HG02610 (cell line): ENCODE measurements at regions not wholly inside any gene's neighbourhood (a gene's known extent, or its start where the extent isn't known, plus 50 kb on each side); places are given as distances from the start of the nearest gene placed in this dataset.

ENCODE experiments used
- ATAC-seq: cut with Tn5 transposase; IDR thresholded peaks from one replicate; pipeline ENCODE4 v1.9.1; 2021; ENCODE audit warnings: mild to moderate bottlenecking, moderate library complexity; ENCODE audit not compliant: unreplicated experiment

- no peak for ATAC-seq
These were observed 279.9 kb upstream of the PPP2R2D start for GRCh38 chr10:131620904-131621303.

DNA sequence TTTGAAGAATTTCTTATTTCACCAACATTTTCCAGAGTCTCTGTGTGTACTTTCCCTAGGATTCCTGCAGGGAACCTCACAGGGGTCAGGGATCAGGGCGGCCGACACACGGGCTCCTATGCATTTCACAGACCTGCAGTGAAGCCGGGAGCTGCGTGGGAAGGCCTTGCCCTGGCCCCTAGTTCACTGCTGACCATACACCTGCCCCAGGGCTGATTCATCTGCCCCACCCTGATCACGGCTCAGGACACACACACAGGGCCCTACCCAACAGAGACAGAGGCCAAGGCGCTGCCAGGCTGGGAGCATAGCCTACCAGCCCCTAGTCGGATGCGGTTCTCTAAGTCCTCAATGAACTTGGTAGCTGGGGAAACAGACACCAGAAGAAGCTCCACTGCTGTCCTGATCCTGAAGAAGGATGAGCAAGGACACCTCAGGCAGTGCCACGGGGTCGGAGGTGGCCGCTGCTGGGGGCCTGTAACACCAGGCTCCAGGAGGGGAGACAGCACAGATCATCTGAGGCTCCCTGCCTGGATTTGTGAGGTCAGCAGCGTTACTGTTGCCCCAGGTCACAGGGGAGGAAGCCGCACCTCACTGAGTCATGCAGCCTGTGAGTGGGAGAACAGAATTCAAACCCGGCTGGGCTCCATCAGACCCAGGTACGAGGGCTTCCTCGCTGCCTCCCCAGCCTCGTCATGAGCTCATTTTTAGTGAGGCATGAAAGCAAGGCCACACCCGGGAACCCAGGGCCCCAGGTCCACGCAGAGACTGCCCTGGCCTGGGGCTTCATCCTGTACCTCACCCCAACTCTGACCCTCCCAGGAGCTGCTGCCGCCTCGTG is 278.8 kb upstream of the PPP2R2D start:
- ATAC-seq = no peak

DNA sequence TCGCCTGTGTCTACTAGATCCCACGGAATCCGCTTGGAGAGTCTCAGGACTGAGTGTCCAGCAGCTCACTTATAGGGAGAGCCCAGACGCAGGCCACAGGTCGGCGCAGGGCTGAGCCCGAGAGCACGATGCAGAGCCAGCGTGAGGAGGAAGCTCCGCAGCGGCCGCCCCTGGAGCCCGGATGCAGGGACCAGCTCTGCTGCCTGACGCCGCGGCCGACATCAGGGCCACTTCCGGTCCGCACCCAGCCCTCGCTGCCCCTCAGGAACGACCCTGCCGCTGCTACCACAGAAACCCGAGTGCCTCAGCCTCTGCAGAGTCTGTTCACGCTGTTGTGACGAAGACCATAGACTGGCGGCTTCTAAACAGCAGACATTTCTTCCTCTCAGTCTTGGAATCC is 275.8 kb upstream of the PPP2R2D start:
- ATAC-seq = no peak

- ATAC-seq = no peak
These were observed 274.5 kb upstream of the PPP2R2D start for GRCh38 chr10:131626274-131626673.

DNA sequence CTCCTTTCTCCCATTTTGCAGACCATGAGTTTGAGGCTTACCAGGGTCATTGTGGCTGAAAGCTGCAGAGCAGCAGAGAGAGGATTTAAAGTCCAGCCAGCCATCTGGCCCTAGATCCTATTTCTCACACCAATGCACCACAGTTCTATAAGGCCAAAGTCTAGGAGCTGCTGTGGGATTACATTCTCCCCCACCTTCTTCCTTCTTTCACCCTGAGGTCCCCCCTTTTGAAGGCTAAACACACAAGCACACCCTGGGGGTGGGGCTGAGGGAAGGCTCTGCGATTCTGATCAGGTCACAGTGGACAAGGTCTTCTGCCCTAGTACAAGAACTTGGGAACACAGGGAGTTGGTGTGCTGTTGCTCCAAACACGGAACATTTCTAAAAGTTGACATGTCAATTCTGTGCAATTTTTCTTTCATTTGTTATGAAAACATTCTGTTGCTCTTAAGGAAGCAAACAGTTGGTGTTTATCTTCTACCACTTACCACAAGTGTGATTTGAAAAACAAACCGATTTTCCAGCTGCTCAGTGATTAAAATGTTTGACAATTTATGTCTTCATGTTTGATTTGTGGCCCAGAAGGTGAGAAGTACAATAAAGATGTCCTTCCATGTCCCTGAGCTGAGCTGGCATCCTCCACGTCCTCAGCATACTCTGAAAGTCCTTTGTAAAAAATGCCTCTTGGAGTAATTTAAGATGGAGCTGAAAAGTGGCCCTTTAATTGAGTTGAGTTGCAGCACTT is 271.6 kb upstream of the PPP2R2D start:
- ATAC-seq = no peak

DNA sequence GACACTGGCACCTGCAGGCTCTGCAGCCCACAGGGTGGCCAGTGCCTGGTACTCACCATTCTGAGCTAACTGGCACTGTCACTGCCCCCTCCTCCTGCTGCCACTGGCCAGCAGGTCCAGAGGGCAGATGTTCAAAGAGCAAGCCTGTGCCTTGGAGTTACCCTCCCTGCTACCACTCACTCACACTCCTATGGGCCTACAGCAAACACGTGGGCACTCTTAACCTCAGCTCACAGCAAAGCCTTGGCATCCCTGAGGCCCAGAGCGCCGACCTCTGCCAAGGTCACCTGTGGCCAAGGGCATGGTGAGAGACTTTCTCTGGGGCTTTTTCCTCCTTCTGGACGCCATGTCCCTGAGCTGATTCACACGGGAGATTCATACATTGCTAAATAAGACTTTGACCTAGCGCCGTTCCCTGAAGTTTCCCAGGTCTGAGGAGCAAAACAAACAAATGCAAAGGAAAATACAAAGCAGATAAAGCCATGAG is 270.0 kb upstream of the PPP2R2D start:
- ATAC-seq = no peak

GRCh38 chr10:131631619-131632018 is 269.2 kb upstream of the PPP2R2D start:
- no peak for ATAC-seq

DNA sequence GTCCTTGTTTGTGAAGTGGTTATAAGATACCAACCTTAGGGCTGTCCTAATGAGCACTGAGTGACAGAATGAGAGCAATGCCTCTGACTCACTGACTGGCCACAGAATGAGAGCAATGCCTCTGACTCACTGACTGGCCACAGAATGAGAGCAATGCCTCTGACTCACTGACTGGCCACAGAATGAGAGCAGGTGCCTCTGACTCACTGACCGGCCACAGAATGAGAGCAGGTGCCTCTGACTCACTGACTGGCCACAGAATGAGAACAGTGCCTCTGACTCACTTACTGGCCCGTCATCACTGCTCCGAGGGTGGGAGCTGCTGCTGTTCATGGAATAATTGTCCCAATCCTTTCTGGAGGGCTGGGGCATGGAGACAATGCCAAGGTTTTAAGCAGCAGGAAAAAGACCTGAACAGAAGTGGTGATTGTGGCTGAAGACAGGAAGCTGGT is 265.2 kb upstream of the PPP2R2D start:
- ATAC-seq = no peak

- no peak for ATAC-seq
These were observed 264.7 kb upstream of the PPP2R2D start for GRCh38 chr10:131636116-131636515.

DNA sequence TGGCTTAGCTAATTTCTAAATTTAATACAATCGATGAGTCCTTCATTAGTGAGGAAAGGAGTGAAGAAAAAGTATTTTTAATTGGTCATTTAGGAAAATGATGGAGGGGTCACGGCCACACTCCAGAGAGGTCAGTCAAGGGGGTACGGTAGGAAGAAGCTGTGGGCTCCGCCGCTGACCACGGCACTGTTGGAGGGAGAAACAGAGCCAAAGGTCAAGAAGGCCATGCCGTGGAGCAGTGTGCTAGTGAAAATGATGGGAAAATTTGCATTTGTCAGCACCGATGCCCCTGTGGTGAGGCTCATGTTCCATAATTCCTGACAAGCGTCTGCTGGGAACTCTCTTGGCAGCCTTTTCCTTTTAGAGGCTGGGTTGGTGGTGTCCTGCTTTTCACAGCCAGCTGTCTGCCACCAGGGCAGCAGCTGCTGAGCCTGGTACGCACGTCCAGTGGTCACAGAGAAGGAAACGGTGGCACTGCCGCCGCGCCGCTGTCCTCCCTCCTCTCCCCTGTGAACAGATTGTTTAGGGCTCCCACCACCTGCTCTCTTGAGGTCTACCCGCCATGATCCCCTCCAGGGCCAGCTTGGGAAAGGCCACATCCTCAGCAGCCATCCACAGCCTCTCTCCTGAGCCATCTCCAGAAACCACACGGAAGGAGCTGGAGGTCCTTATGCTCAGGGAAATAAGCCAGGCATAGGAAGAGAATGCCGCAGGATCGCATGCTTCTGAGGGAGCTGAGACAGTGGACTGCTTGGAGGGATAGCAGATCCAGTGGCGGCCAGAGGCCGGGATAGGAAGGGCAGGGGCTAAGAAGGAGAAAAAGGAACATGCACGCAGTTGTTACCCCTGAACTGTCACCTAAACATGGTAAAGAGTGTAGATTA is 263.7 kb upstream of the PPP2R2D start:
- ATAC-seq = no peak

DNA sequence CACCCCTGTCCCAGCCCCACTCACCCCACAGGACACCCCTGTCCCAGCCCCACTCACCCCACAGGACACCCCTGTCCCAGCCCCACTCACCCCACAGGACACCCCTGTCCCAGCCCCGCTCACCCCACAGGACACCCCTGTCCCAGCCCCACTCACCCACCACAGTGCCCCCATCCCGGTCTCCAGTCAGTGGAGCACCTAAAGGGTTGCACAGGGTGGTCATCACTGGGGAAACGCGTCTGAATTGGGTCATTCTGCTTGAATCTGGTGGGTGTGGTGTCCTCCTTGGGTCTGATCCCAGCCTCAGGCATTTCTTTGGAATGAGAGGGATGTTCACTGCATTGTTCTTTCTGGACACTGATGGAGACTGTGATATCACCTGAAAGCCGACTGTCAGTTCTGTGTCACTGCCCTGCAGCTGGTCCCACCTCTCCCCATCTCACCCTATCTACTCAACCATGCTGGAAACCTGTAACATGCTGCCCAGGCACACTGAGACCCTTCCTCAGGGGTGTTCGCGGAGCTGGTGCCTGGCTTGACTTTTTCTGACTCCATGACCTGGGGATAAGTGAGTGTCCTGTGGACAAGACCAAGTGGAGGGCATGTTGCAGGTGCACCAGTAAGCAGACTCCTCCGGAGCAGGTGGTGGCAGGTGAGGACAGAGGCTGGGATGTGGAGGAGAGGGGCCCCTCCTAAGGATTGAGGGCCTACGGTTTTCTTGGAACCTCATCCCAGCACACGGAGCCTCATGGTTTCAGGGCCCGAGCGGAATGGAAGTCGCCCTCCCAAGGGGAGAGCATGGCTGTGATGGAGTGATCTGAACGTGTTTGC is 262.5 kb upstream of the PPP2R2D start:
- ATAC-seq = no peak

GRCh38 chr10:131638880-131639278 is 261.9 kb upstream of the PPP2R2D start:
- ATAC-seq = no peak

- ATAC-seq = no peak
These were observed 260.7 kb upstream of the PPP2R2D start for GRCh38 chr10:131640045-131640644.

GRCh38 chr10:131641231-131641630 is 259.6 kb upstream of the PPP2R2D start:
- ATAC-seq = peak; percentile 97

DNA sequence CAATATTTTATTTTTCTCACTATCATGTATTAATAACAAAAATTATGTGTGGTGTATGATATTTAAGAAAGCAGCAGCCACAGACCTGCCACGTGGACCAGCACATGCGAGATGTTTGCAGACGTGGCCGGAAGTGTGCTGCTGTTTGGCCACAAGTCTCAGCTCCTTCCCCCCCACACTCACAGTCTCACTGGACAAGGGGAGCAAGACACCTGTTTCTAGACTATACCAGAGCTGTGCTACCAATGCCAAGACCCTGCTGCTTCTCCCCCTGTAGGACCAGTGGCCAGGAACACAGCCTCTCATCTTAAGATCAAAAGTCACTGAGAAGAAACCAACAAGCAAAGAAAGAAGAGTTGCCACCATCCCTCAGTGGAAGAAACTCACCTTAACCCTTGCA is 258.9 kb upstream of the PPP2R2D start:
- ATAC-seq = no peak

- no peak for ATAC-seq
These were observed 257.8 kb upstream of the PPP2R2D start for GRCh38 chr10:131642966-131643365.

DNA sequence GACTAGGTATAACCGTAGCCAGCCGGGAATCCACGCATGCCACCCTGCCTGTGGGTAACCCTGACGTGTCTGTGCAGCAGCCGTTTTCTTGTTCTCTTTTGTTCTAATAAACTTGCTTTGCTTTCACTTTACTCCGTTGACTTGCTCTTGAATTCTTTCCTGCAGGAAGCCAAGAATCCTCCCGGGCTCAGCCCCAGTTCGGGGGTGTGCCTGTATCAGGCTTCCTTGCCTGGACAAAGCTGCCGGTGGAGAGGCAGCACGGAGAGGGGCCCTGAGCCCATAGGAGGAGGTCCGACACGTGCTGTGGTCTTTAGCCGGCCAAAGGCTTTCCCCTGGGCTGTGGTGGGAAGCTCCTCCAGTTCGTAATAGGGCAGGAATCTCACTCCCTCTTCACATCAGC is 256.5 kb upstream of the PPP2R2D start:
- no peak for ATAC-seq

- no peak for ATAC-seq
These were observed 255.7 kb upstream of the PPP2R2D start for GRCh38 chr10:131644864-131645658.

DNA sequence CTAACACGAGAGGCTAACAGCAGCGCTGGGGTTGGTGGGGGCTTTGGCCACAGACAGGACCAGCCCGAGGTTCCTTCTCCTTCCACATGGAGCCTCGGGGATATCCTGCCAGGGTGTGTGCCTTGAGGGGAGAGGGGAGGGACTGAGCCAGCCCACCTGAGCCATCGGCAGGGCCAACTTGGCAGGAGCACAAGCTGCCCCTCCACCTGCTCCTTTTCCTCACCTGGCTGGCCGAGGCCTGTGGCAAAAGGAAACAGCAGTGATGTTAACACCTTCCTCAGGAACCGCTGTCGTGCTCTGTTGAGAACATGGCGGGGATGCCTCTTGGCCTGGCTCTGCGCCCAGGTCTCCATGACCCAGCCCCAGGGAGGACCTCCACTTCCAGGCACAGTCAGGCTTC is 255.1 kb upstream of the PPP2R2D start:
- ATAC-seq = no peak
